Amygdala (tissue), 56 donors: ENCODE measurements at regions not wholly inside any gene's neighbourhood (a gene's known extent, or its start where the extent isn't known, plus 50 kb on each side); places are given as distances from the start of the nearest gene placed in this dataset.

ENCODE experiments used
- DNase-seq, 56 donors: peaks; one replicate each; lab custom pipeline; 2025; lab: John Stamatoyannopoulos, UW

- no peak for DNase-seq
Measured at GRCh38 chr4:108345862-108346817, 177.4 kb upstream of the LEF1 start.

- DNase-seq: no peak
Measured at GRCh38 chr4:108342325-108342970, 173.7 kb upstream of the LEF1 start.

- no peak for DNase-seq
Measured at GRCh38 chr4:108337923-108338322, 169.2 kb upstream of the LEF1 start.

GRCh38 chr4:108336076-108336475 is 167.3 kb upstream of the LEF1 start:
- no peak for DNase-seq

- no peak for DNase-seq
Measured at GRCh38 chr4:108335081-108335480, 166.3 kb upstream of the LEF1 start.

GRCh38 chr4:108334031-108334430 is 165.3 kb upstream of the LEF1 start:
- DNase-seq: no peak

- DNase-seq: no peak
Measured at GRCh38 chr4:108333353-108333942, 164.7 kb upstream of the LEF1 start.

- no peak for DNase-seq
Measured at GRCh38 chr4:108331905-108332632, 163.3 kb upstream of the LEF1 start.

- no peak for DNase-seq
Measured at GRCh38 chr4:108328383-108328732, 159.6 kb upstream of the LEF1 start.

- DNase-seq: no peak
Measured at GRCh38 chr4:108327642-108328382, 159.1 kb upstream of the LEF1 start.

- DNase-seq: no peak
Measured at GRCh38 chr4:108325561-108325960, 156.8 kb upstream of the LEF1 start.

GRCh38 chr4:108324450-108324849 is 155.7 kb upstream of the LEF1 start:
- DNase-seq: no peak

GRCh38 chr4:108322497-108322896 is 153.8 kb upstream of the LEF1 start:
- no peak for DNase-seq

- no peak for DNase-seq
Measured at GRCh38 chr4:108320061-108320460, 151.3 kb upstream of the LEF1 start.

- no peak for DNase-seq
Measured at GRCh38 chr4:108317377-108317776, 148.6 kb upstream of the LEF1 start.

- DNase-seq: no peak
Measured at GRCh38 chr4:108315694-108316093, 147.0 kb upstream of the LEF1 start.

GRCh38 chr4:108314900-108315589 is 146.3 kb upstream of the LEF1 start:
- DNase-seq: no peak

- no peak for DNase-seq
Measured at GRCh38 chr4:108313546-108314339, 145.0 kb upstream of the LEF1 start.

GRCh38 chr4:108311313-108311712 is 142.6 kb upstream of the LEF1 start:
- no peak for DNase-seq
